Left renal pelvis (tissue), 4 donors: ENCODE measurements at regions not wholly inside any gene's neighbourhood (a gene's known extent, or its start where the extent isn't known, plus 50 kb on each side); places are given as distances from the start of the nearest gene placed in this dataset.

Experiments used
- DNase-seq, 4 donors: peaks; one replicate each; pipeline ENCODE4 v3.0.0-alpha.2; 2013; ENCODE audit warnings: low read depth in 4 of 4, low spot score in 3 of 4

DNA sequence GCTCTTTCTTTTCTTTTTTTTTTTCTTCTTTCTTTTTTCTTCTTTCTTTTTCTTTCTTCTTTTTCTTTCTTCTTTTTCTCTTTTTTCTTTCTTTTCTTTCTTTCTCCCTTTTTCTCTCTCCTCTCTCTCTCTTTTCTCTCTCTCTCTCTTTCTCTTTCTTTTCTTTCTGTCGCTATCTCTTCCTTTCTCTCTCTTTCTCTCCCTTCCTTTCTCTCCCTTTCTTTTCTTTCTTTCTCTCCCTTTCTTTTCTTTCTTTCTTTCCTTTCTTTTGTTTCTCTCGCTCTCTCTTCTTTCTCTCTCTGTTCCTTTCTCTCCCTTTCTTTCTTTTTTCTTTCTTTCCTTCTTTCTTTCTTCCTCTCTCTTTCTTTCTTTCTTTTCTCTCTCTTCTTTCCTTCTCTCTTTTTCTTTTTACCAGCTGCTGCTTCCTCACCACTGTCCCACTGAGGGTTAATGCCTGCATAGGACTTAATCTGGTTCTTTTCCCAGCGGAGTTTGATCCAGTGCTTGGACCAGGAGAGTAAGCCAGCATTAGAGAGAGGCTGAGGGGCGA lies 145.4 kb upstream of the SIX2 start:
- no peak for DNase-seq

DNA sequence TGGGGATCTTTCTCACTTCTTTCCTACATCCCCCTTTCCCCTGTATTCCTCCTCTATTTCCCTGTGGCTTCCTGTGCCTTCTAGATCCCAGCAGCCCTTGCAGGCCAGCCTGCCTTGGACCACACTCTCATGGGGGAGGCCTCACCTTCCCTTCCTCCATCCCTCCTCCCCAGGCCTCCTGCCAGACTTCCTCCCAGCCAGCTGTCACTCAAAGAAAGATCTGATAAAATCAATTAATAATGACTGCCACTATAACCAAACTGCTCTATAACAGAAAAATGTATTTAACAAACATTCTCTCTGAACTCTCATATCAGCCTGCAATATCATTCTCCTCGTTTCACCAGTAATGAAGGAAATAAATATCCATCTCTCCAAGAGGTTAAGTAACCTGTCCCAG lies 144.9 kb upstream of the SIX2 start:
- no peak for DNase-seq

DNA sequence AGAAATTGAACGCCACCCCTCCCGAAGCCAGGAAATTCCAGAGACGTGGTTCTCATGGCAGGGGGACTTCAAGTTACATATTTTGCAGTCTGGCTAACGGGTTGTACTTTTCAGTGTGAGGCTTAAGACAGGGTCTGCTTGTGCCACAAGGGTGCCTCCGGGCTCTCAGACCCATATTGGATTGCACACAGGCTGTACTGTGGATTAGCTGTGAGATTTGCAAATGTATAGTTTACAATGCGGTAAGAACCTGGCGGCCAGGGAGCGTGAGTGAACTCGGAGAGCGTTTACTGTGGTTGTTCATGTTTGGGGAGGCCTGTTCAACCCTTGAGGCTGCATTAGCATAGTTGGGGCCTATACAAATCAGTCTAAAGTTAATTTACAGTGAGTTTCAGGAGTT lies 143.9 kb upstream of the SIX2 start:
- no peak for DNase-seq

DNA sequence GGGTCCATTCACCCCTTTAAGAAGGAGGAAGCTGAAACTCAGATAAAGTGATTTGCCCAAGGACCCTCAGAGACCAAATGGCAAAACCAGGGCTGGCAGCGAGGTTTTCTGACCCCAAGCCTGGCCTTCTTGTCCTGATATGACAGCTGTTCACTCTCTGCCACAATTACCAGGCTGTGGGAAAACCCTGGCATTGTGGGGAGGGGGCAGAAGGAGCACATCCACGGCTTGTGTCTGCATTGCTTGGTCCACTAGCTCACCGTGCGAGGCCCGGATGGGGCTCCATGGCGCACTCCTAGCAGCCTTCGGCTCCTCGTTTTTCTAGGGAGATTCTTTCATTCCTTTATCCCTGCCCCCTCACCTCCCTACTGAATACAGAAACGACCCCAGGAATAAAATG lies 143.4 kb upstream of the SIX2 start:
- no peak for DNase-seq

DNA sequence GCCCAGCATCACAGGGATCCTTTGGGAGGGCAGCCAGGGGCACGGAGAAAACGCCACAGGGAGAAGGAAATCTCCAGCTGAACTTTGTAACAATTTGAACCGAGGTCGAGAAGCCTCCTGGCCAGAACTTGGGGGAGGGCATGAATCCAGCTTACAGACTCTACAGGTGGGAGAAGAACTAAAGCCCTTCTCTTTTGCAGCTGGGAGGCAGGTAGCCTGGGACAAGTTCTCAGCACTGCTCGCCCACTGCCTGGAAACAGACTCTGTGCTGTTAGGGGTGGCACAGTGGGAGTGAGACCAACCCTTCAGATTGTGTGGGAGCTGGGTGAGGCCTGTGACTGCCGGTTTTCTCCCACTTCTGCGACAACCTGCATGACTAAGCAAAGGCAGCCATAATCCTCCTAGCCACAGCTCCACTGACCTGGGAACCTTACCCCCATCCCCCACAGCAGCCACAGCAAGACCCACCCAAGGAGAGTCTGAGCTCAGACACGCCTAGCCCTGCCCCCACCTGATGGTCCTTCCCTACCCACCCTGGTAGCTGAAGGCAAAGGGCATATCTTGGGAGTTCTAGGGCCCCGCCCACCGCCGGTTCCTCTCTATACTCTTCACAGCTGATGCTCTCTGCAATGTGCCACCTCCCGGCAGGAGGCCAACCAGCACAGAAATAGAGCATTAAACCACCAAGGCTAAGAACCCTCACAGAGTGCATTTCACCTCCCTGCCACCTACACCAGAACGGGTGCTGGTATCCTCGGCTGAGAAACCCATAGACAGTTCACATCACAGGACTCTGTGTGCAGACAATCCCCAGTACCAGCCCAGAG lies 136.0 kb upstream of the SIX2 start:
- no peak for DNase-seq

DNA sequence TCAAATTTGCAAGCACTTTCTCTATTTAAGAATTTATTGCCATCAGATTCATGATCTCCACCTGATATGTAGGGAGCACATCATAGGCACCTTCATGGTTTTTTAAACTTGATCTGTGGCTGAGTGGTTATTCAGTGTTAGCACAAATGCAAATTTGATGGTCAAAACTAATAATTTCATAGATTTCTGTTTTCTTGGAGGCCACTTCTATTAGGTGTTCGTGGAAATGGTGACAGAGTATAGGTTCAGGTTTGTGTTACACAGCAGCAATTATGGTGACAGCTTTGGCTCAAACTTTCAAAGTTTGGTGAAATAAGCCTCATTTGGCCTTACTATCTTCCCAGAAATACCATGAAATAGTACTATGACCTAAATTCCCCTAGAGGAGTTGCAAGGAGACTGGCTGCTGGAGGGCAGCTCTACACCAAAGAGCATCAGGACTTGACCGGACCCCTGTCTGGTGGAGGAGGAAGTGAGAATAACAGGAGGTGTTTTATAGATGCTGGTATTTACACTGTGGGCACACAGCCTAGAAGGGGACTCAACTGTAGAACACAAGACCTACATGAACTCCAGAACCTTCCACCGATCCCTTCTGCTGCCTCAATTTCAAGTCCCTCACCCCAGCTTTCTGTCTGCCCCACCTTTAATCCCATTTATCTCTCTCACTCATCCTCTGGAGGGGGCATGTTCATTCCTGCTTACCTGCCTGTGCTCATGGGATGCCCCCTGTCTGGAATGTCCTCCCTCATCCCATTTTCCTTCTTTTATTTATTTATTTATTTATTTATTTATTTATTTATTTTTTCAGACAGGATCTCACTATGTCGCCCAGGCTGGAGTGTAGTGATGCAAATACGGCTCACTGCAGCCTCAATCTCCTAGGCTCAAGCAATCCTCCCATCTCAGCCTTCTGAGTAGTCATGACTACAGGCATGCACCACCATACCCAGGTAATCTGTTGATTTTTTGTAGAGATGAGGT lies 132.9 kb upstream of the SIX2 start:
- DNase-seq: no peak

DNA sequence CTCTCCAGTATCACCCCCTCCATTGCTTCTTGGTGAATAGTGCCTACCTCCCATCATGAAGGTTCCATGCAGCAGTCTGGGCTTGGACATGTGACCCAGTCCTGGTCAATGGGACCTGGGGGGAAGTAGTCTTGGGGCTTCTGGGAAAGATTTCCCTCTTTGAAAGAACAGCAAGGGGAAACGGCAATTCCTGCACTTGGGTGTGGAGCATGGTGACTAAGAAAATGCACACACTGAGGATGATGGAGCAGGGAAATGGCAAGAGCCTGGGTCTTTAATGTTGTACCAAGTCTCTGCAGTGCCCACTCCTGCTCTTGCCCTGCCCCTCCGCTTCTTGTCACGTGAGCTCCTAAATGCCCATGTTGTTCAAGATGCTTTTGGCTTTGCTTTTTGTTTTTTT lies 131.4 kb upstream of the SIX2 start:
- DNase-seq: no peak

DNA sequence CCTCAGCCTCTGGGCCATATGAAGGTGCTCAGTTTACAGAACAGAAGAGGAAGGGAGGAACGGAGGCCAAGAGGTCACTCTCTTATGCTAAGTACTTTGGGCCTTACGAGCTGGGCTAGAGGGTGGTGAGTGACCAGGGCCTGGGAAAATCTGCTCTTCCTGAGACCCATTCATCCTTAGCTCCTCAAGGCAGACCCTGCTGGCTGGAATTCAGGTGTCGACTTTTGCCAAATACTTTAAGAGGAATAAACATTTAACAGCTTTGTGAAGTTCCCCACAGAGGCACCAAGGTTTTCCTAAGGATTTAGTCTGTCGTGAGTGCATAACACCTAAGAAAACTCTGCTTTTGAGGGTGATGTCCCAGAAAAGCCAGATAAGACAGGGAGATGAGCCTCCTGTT lies 129.7 kb upstream of the SIX2 start:
- DNase-seq: no peak

DNA sequence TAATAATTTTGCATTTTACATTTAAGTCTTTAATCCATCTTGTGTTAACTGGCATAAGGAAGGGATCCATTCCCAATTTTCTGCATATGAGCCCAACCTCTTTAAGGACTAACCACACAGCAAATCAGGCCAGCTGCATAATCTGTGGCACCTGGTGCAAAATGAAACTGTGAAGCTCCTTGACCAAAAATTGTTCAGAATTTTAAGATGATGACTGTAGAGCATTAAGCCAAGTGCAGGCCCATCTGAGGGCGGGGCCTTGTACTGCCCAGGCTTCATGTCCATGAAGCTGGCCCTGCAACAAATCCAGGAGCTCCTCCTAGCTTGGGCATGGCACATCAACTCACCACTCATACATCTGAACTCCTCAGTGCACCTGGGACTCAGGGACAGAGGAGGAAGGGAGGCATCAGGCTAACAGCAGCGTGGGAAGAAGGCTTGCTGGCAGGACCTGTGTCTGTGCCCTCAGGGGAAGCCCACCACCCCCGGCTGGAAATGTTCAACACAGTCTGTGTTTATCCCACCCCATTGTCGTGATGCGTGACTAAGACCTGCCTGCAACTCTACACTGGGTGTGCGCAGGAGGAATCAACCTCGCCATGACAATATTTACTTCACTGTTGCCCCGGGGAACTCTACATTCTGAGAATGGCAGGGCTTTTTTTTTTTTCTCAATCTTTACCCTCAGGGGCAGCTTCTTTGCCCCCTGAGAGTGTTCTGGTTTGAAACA lies 128.9 kb upstream of the SIX2 start:
- DNase-seq: no peak

DNA sequence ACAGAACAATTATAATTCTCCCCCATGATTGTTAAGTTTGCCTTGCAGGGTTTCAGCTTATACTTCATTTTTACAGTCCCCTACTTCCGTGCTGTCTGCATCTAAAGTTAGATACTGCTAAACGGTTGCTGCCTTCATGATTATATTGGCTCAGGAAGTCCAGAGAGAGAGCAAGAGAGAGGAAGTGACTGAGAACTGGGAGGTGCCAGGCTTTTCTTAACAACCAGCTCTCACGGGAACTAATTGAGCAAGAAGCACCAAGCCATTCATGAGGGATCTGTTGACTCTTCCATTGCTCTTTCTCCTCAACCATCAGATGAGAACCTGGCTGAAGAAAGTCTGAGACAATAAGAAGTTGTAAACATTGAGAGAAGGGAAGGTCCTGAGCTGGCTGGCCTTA lies 125.5 kb upstream of the SIX2 start:
- no peak for DNase-seq

DNA sequence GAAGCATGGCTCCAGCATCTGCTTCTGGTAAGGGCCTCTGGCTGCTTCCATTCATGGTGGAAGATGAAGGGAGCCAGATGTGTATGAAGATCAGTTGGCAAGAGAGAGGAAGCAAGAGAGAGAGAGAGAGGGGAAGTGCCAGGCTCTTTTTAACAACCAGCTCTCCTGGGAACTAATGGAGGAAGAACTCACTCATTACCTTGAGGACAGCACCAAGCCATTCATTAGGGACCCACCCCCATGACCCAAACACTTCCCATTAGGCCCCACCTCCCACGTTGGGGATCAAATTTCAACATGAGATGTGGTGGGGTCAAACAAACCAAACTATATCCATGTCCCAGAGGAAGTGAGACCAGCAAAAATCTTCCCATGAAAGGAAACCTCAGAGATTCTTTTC lies 124.8 kb upstream of the SIX2 start:
- no peak for DNase-seq

DNA sequence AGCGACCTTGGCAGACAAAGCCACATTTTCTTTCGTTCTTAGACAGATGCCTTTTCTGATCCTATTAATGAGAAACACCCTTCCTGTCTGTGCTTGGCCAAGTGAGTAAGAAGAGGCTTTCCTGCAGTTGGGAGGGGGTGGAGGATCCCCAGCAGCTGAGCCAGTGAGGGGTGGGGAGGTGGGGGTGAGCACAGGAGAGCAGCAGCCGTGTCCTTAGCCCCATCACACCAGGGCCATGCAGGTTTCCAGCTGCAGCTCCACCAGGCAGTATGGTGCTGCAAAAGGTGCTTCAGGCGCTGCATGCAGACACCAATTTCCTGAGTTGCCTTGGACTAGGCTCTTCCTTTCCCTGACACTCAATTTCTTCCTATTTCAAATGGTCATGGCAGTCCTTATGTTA lies 123.3 kb upstream of the SIX2 start:
- no peak for DNase-seq

DNA sequence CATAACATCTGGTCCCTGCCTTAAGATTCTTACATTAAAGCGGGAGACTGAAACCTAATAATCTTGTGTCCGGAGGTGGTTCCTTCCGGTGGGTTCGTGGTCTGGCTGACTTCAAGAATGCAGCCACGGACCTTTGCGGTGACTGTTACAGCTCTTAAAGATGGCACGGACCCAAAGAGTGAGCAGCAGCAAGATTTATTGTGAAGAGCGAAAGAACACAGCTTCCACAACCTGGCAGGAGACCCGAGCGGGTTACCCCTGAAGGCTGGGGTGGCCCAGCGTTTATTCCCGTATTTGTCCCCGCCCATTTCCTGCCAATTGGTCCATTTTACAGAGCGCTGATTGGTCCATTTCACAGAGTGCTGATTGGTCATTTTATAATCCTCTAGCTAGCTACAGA lies 122.3 kb upstream of the SIX2 start:
- no peak for DNase-seq

DNA sequence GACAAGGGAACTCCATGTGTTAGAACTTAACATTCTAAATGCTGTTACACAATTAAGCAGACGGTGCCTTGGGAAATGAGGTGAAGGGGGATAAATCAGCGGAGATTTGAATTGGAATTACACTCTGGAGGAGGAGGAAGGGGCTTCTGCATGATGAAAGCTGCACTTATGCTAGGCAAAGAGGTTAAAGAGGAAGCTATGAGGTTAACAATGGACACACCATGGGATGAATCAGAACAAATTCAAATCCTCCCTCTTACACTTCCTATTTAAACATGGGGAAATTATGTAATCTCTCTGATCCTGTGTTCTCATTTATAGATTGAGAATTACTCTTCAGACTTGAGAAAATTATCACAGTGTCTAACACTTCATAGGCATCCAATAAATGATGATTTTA lies 121.5 kb upstream of the SIX2 start:
- no peak for DNase-seq

DNA sequence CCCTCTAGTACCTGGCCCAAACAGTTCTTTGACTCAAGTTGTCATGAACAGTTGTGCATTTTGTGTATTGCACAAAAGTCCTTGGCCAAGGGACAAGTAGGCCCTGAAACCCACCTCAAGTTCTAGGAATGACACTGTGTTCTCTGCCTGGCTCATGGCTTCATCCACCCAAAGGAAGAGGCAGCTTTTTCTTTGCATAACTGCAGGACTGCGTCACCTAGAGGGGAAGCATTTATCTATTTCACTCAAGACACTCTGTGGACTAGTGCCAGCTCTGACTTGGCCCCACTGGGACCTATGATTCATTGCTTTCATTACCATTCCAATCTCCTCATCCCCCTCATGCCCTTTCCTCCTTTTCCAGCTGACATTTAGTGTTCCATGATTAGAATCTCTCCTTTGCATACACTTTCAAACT lies 119.3 kb upstream of the SIX2 start:
- DNase-seq: peak in 3 of 4 donors; percentile 21 to 33 (median 31)

DNA sequence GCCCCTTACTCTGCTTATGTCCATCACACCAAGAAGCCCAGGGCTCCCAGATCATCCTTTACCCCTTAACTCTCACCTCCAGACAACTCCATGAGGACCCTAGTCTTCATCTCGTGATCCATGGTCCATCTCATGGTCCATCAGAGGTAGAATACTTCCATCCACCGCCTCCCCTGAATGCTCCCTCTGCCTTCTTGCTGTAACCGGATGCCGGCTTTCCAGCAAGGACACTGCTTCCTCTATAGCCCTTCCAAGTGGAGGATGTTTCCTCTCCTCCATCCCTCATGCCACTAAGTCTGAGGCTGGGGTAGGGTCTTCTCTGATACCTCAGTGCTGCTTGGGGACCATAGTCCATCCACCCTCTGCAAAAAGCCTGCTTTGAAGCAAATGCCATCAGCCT lies 118.6 kb upstream of the SIX2 start:
- no peak for DNase-seq

DNA sequence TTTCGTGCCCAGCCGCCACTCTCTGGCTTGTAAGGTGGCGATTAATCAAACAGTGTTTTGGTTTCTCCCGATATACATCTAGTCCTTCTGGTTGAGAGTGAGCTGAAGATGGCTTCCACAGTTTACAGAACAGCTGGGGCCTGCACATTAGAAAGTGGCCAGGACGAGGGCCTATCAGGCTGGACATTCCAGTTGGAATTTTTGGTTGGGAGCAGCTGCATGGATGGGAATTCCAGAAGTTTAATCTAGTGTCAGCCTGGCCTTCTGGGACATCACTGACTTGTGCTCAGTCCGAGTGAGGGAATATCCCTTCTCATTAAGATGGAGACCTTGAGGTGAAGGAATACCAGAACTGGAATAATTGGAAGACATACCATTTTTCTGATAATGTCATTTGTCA lies 118.1 kb upstream of the SIX2 start:
- DNase-seq: no peak

DNA sequence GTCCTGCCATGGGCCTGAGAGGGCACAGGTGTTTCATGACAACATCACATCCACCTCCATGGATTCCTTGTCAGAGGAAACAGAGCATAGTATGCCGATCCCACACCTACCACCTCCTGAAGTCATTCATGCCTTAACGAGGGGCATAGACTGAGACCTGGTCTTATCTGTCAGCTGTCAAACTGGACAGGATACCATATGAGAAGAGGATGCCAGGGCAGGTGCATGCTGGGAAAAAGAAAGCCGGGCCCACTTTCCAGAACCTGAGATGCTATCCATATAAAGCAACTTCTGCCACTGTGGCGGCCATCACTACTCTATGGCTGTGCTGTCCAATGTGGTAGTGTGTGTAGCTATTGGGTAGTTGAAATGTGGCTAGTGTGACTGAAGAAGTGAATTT lies 116.0 kb upstream of the SIX2 start:
- no peak for DNase-seq

DNA sequence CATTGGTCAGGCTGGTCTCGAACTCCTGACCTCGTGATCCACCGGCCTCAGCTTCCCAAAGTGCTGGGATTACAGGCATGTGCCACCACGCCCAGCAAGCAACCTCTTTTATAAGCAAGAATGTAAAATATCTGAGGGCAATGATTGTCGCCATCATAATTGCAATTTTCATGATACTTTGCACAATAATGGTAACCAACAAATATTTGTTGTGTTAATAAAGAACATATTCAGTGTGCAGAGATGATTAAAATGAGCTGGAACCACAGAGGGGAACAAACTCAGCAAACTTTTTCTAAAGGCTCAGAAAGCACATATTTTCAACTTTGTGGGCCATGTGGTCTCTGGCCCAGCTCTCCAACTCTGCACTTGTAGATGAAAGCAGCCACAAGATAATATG lies 115.2 kb upstream of the SIX2 start:
- no peak for DNase-seq

DNA sequence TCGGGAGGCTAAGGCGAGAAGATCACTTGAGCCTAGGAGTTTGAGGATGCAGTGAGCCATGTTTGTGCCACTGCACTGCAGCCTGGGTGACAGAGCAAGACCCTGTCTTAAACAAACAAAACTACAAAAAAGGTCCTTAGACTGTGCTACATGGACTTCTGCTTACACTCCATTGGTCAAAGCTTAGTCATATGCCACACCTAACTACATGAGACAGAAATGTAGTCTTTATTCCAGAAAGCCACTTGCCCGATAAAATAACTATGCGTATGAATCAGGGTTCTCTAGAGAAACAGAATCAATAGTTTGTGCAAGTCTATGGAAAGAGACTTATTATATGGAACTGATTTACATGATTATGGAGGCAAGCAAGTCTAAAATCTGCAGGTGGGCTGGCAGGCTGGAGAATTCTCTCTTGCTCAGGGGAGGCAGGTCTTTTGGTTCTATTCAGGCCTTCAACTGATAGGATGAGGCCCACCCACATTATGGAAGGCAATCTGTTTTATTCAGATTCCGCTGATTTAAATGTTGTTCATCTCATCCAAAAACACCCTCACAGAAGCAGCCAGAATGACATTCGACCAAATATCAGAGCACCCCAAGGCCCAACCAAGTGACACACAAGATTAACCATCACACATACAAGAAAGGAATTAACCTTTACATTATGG lies 114.4 kb upstream of the SIX2 start:
- no peak for DNase-seq
